Pancreas (tissue), 10 donors: ENCODE measurements at regions not wholly inside any gene's neighbourhood (a gene's known extent, or its start where the extent isn't known, plus 50 kb on each side); places are given as distances from the start of the nearest gene placed in this dataset.

Experiments used
- ATAC-seq, 4 donors: fragments of 200-7000 bp; cut with Tn5 transposase; one replicate each; pipeline versions ENCODE4 v1.8.0 to v1.9.1; 2020; ENCODE audit warnings: mild to moderate bottlenecking in 4 of 4, moderate library complexity in 4 of 4
- DNase-seq, 6 donors: peaks; one replicate each; pipeline ENCODE4 v3.0.0-alpha.2; 2020
- FAIRE-seq: peaks from 2 replicates; lab custom pipeline; 2012; peaks lifted over from hg19 to GRCh38; lab: Jason Lieb, UNC
- H3K27ac ChIP-seq, 4 donors: fragments of 200-600 bp; sonication (generic); 1 replicate in 3 of 4; 2 replicates in 1 of 4; pipeline versions ENCODE4 v1.5.0 to v1.8.0; 2020
- H3K27me3 ChIP-seq, 4 donors: fragments of 200-600 bp; one replicate each; pipeline ENCODE4 v1.8.0; 2021
- H3K36me3 ChIP-seq, 3 donors: fragments of 200-600 bp; sonication (generic) in 1 of 3; one replicate each; pipeline versions ENCODE4 v1.5.0 to v1.8.0; 2020 to 2021
- H3K4me1 ChIP-seq, 3 donors: fragments of 200-600 bp; one replicate each; pipeline ENCODE4 v1.8.0; 2021
- H3K4me3 ChIP-seq, 4 donors: fragments of 200-600 bp; sonication (generic) in 2 of 4; one replicate each; pipeline versions ENCODE4 v1.5.0 to v1.8.0; 2020 to 2021
- H3K9me3 ChIP-seq, 4 donors: fragments of 200-600 bp; one replicate each; pipeline ENCODE4 v1.8.0; 2021
- WGBS, 2 donors: extraction: QIAGEN DNeasy Blood & Tissue Kit; methylation state at CpG; one replicate each; pipeline ENCODE4 v1.1.7; 2013; 5-methylcytosine and 5-hydroxymethylcytosine counted together
- intact Hi-C, 3 donors: fragments of 100-400 bp; cut with DNase I; formaldehyde crosslinking; loops; one replicate each; pipeline versions ENCODE4 v1.11.1 to v1.14.2; 2022
- TF ChIP-seq, protein P1 (sequence below), 4 donors: fragments of 200-600 bp; sonication (generic) in 3 of 4; IDR thresholded peaks; one replicate each; pipeline versions ENCODE4 v1.5.0 to v1.8.0; 2021; ENCODE audit warnings: antibody characterized with exemption in 4 of 4
- donor health status: healthy with polysubstance abuse.
- donor health status: DM: no; HTN: no; CAD: no; lungs with moderate emphysema.
- donor health status: DM: no; HTN: no; CAD: no.
- donor health status: control.
- donor health status: control.
- donor health status: Bipolar disorder and iron deficiency.
- donor health status: DM: yes; HTN: yes; CAD: no.
- donor health status: DM: no; HTN: no; CAD: no.
- donor health status: DM: no; HTN: no; CAD: no.
- donor health status: DM: yes; HTN: yes; CAD: no.

DNA sequence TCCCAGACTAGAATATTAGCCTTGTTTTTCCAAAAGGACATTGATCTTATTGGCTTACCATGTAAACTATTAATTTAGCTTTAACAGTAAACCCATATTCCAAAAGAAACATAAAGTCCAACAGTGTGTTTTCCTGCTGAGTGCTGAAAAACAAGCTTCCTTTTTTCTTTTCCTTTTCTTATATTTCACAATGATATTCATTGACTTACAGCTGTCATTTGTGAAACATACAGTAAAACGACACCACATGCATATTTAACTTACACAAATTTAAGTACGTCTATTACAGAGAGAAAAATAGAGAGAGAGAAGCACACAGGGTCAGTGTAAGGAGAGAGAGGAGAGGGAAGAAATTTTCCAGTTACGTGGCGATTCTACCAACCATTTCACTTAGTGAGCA lies 543.9 kb upstream of the JARID2 start:
- Histone ChIP-seq H3K4me3 (no peak overlapping the region), H3K9me3 (no peaks in the 10 kb centered on the region), H3K27me3 (no peaks in the 10 kb centered on the region), H3K36me3 (no peaks in the 10 kb centered on the region), H3K27ac (no peak overlapping the region), H3K4me1 (no peaks in the 10 kb centered on the region)
- TF ChIP-seq, protein P1, sequence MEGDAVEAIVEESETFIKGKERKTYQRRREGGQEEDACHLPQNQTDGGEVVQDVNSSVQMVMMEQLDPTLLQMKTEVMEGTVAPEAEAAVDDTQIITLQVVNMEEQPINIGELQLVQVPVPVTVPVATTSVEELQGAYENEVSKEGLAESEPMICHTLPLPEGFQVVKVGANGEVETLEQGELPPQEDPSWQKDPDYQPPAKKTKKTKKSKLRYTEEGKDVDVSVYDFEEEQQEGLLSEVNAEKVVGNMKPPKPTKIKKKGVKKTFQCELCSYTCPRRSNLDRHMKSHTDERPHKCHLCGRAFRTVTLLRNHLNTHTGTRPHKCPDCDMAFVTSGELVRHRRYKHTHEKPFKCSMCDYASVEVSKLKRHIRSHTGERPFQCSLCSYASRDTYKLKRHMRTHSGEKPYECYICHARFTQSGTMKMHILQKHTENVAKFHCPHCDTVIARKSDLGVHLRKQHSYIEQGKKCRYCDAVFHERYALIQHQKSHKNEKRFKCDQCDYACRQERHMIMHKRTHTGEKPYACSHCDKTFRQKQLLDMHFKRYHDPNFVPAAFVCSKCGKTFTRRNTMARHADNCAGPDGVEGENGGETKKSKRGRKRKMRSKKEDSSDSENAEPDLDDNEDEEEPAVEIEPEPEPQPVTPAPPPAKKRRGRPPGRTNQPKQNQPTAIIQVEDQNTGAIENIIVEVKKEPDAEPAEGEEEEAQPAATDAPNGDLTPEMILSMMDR (IDR thresholded peaks at IDR 0.05) = no peak
- FAIRE-seq (no peak), DNase-seq (no peak), ATAC-seq (no peak)
- intact Hi-C loops = no loop called here
- whole genome bisulfite sequencing, 2 donors = 65 to 72% methylated on average over 4 of the region's 4 CpGs

DNA sequence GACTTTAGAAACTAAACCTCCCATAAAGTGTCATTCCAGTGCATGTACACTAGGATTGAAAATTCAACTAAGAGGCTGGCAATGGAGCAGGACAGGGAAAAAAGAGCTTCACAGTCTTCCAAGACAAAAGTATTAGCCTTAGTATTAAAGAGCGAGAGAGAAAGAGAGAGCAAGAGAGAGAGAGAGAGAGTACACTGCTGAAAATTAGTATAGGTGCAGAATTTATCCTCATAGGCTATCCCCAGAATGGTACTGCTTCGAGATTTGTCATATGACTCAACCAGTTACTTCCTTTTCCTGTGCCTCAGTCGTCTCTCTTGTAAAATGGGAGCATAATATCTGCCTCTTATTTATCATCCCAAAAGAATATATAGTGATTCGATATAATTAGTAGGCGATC lies 543.2 kb upstream of the JARID2 start:
- Histone ChIP-seq H3K9me3 (no peaks in the 10 kb centered on the region), H3K27ac (no peak overlapping the region), H3K27me3 (no peaks in the 10 kb centered on the region), H3K4me3 (no peak overlapping the region), H3K4me1 (no peaks in the 10 kb centered on the region), H3K36me3 (no peaks in the 10 kb centered on the region)
- TF ChIP-seq, protein P1 (IDR thresholded peaks at IDR 0.05) = no peak
- ATAC-seq = no peak
- intact Hi-C loops = no loop called here
- no peak for FAIRE-seq
- no peak for DNase-seq
- 74 to 86% methylated on average over 5 of the region's 5 CpGs for WGBS, 2 donors

DNA sequence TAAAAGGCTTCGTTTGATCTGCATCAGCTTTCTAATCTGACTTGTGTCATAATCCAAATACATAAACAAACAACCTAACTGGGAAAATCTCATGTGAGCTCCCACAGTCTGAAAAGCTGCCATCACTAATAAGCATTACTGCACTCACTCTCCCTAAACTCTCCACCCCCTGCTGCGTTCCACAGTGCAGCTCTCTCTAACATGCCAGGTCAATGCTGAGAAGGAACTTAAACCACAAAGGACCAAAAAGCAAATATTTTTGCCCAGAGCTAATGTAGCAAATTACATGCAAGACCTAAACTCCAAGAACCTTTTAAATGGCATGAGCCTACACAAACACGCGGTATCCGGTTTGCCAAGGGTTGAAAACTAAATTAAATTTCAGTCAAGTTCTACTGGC lies 542.3 kb upstream of the JARID2 start:
- FAIRE-seq = no peak
- no peak for DNase-seq
- no peak overlapping the region for H3K27ac ChIP-seq
- WGBS, 2 donors = 64 to 72% methylated on average over 5 of the region's 5 CpGs
- ATAC-seq = no peak
- no peaks in the 10 kb centered on the region for H3K36me3 ChIP-seq
- intact Hi-C loops = no loop called here
- H3K4me1 ChIP-seq = no peaks in the 10 kb centered on the region
- H3K4me3 ChIP-seq = no peak overlapping the region
- TF ChIP-seq, protein P1 (IDR thresholded peaks at IDR 0.05) = no peak
- no peaks in the 10 kb centered on the region for H3K27me3 ChIP-seq
- H3K9me3 ChIP-seq = no peaks in the 10 kb centered on the region

DNA sequence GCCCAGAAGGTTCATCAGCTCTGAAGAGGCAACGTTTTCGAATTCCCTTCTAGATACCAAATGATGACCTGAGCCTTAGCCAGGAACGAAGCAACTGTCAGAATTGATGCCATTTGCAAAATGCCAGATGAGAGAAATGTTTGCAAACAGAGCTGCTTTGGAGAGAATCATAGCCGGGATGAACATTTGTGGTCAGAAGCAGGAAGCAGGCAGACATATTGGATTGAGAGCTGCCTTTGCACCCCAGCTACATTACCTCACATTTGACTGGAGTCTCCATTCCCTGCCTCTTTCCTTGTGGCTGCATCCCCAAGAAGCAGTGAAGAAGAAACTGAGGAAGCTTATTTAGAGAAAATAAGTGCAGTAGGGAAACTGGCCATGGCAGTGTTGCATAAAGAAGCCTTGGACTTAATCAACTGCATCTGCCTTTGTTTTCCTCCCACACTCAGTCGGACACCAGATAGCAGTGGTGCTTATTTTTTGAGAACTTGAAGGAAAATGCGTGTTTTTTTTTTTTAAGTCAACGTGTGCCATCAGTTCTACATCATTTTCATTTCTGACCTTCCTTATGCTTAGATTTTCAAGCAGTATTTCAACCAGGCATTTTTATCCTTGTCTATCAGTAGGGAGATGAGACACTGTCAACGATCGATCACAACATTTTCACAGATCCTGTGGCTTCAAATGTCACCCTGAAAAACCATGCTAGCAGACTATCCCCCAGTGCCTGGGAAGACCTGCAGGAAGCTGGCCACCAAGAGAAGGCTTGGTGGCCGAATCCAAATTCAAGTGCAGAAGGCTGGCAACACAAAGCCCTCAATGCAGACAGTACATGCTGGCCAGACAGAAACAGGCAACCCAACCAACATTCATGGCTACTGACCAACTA lies 541.2 kb upstream of the JARID2 start:
- intact Hi-C loops = no loop called here
- FAIRE-seq = no peak

More for the DNA sequence above, 541.2 kb upstream of the JARID2 start:
- Histone ChIP-seq H3K4me1 (no peaks in the 10 kb centered on the region), H3K9me3 (no peaks in the 10 kb centered on the region), H3K27me3 (no peaks in the 10 kb centered on the region), H3K36me3 (no peaks in the 10 kb centered on the region), H3K27ac (no peak overlapping the region), H3K4me3 (no peak overlapping the region)
- ATAC-seq (no peak), DNase-seq (no peak)
- TF ChIP-seq, protein P1 (IDR thresholded peaks at IDR 0.05) = no peak
- WGBS, 2 donors = 77 to 86% methylated on average over 10 of the region's 10 CpGs
